GM12892 (cell line): ENCODE measurements at regions not wholly inside any gene's neighbourhood (a gene's known extent, or its start where the extent isn't known, plus 50 kb on each side); places are given as distances from the start of the nearest gene placed in this dataset.

ENCODE experiments used
- POLR2A ChIP-seq: IDR thresholded peaks from 2 replicates; pipeline ENCODE4 v1.6.1; 2011; ENCODE audit warnings: low read depth, low read length, control low read depth
- TAF1 ChIP-seq: IDR thresholded peaks from 2 replicates; pipeline ENCODE4 v1.6.1; 2011; ENCODE audit warnings: low read depth, mild to moderate bottlenecking, control low read depth, low read length, borderline replicate concordance

DNA sequence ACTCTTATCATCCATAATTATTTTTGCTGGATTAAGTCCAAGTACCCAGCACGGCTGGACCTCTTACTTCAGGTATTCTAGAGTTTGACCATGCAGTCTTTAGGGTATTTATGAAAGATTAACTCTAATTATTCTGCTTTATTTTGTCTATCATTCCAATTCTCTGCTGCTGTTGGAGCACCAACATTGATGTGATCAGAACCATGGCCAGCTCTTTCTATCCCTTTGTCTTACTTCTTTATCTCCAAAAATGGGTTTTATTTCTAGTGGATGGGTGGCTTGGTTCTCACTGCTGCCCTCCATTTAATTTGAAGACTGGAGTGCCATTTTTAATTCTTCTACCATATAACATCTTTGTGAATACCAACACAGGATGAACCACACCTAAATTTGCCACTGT, 704.3 kb downstream of the FRK start:
- no peak for TF ChIP-seq POLR2A
- no peak for TF ChIP-seq TAF1
